ENCODE measurements at regions not wholly inside any gene's neighbourhood (a gene's known extent, or its start where the extent isn't known, plus 50 kb on each side); places are given as distances from the start of the nearest gene placed in this dataset.
"Not testable (repeated sequence)": the region's sequence is repeated elsewhere in the genome, so short reads cannot be mapped to it uniquely, and the experiment has no call there.

DNA sequence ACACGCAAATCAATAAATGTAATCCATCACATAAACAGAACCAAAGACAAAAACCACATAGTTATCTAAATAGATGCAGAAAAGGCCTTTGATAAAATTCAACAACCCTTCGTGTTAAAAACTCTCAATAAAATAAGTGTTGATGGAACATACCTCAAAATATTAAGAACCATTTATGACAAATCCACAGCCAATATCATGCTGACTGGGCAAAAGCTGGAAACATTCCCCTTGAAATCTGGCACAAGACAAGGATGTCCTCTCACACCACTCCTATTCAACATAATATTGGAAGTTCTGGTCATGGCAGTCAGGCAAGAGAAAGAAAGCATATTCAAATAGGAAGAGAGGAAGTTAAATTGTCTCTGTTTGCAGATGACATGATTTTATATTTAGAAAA lies 1946.3 kb upstream of the CDH9 start:
- POLR2A ChIA-PET, result no interaction called here
- Mint-ChIP-seq H3K9me3 (peaks cover 7 to 62% (median 31%) of the 10 kb centered on the region in 9 donors), H3K27me3 (no peaks in the 10 kb centered on the region), H3K4me1 (no peaks in the 10 kb centered on the region), H3K36me3 (peaks cover 0 to 9% (median 0%) of the 10 kb centered on the region in 3 donors), H3K27ac (no peak overlapping the region), H3K4me3 (no peak overlapping the region)
- ATAC-seq, result no peak
- DNase-seq, result no peak

DNA sequence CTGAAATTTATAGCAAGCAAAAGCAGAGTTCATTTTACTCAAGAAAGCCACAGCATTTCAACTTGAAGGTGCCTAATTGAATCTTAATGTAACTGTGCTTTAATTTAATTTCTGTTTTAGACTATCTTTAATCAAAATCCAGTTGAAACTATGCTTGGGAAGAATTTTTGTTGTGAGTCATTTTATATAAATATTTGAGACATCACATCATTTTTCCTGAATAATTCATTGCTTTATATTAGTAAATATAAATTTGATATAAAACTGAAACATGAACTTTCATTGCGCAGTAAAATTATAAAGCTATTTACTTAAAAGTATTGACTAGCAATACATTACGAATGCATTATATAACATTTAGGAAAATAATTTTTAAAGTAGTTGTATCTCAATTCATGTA lies 1937.1 kb upstream of the CDH9 start:
- Mint-ChIP-seq H3K27ac (no peak overlapping the region), H3K4me3 (no peak overlapping the region), H3K27me3 (no peaks in the 10 kb centered on the region), H3K36me3 (peaks cover 0 to 4% (median 0%) of the 10 kb centered on the region in 3 donors), H3K9me3 (peaks cover 3 to 44% (median 11%) of the 10 kb centered on the region in 9 donors), H3K4me1 (no peaks in the 10 kb centered on the region)
- POLR2A ChIA-PET, result no interaction called here
- no peak for ATAC-seq
- no peak for DNase-seq

DNA sequence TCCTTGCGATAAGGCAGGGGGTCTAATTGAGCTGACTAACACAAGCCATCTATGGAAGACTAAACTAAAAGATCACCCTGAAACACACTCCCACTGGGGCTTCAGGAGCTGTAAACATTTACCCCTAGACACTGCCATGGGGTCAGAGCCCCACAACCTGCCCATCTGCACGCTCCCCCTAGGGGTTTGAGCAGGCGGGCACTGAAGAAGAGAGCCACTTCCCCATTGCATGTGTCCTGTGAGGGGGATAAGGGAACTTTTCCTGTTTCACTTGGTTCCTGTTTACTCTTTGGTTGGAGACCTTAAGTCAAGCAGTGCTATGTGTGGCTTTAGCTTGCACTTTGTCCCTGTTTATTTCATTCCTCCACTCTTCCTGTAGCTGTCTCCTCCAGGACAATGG lies 1929.5 kb upstream of the CDH9 start:
- DNase-seq, result no peak
- Mint-ChIP-seq H3K27ac (no peak overlapping the region), H3K36me3 (no peaks in the 10 kb centered on the region), H3K4me1 (no peaks in the 10 kb centered on the region), H3K4me3 (no peak overlapping the region), H3K27me3 (no peaks in the 10 kb centered on the region), H3K9me3 (peaks cover 2 to 35% (median 7%) of the 10 kb centered on the region in 9 donors)
- ATAC-seq, result no peak
- POLR2A ChIA-PET, result no interaction called here

DNA sequence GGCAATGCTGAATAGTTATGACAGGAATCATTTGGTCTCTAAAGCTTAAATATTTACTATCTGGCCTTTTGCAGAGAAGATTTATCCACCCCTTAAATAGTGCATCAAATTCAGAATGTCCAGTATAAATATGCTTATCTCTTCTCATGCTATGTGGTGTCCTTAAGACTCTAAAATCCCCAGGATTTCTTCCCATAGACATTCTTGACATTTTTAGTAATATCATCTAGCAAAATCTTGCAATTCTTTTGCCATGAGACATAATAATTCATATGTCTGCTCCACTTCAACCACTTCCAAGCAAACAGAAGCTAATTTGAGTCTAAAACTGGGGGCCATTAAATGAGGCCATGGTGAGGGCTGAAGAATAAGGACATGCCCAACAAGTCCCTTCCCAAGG lies 1923.4 kb upstream of the CDH9 start:
- H3K4me3 Mint-ChIP-seq, result no peak overlapping the region
- H3K36me3 Mint-ChIP-seq, result no peaks in the 10 kb centered on the region
- H3K27me3 Mint-ChIP-seq, result no peaks in the 10 kb centered on the region
- no peak overlapping the region for H3K27ac Mint-ChIP-seq
- H3K9me3 Mint-ChIP-seq, result peaks cover 0 to 19% (median 6%) of the 10 kb centered on the region in 9 donors
- ATAC-seq (no peak), DNase-seq (no peak)
- H3K4me1 Mint-ChIP-seq, result no peaks in the 10 kb centered on the region
- POLR2A ChIA-PET, result no interaction called here

DNA sequence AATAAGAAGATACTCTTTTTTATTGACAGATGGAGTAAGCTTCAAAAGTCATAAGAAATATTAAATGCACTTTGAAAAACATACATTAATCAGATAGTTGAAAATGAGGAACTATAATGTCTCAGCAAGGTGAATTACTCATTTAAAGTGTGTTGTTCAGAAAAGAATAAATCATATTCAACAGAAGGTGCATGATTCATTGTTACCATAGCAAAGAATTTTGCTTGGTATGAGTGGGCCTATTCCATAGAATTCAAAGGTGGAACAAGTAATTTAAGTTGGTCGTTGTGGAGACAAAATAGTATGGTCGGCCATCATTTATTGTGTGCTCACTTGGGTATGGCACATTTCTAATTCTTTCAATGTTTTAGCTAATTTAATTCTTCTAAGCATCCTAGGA lies 1920.2 kb upstream of the CDH9 start:
- Mint-ChIP-seq H3K9me3 (peaks cover 0 to 19% (median 3%) of the 10 kb centered on the region in 9 donors), H3K27me3 (no peaks in the 10 kb centered on the region)

DNA sequence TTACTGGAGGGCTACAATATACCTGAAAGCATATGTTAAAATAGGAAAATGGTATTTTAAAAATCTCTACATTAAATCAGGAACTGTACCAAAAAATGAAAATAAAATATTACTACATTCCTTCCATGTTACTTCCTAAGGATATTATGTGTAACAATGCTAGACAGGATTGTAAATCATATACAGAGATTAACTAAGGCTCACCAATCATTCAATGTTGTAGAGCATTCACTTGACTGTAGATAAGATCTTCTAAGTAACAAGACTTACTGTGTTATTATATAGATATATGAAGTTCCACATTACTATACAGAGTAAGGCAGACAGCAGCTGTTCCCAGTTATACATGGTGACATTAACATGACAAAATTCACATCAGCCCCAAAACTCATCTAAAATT lies 1919.1 kb upstream of the CDH9 start:
- H3K27ac Mint-ChIP-seq, result no peak overlapping the region
- POLR2A ChIA-PET, result no interaction called here
- ATAC-seq, result no peak
- no peak for DNase-seq
- H3K27me3 Mint-ChIP-seq, result no peaks in the 10 kb centered on the region
- H3K36me3 Mint-ChIP-seq, result peaks cover 0 to 4% (median 0%) of the 10 kb centered on the region in 3 donors
- H3K9me3 Mint-ChIP-seq, result peaks cover 0 to 18% (median 3%) of the 10 kb centered on the region in 9 donors
- H3K4me1 Mint-ChIP-seq, result no peaks in the 10 kb centered on the region
- H3K4me3 Mint-ChIP-seq, result no peak overlapping the region

More for the DNA sequence above, 1920.2 kb upstream of the CDH9 start:
- ATAC-seq, result no peak
- Mint-ChIP-seq H3K36me3 (no peaks in the 10 kb centered on the region), H3K4me3 (no peak overlapping the region), H3K27ac (no peak overlapping the region), H3K4me1 (no peaks in the 10 kb centered on the region)
- POLR2A ChIA-PET, result no interaction called here
- no peak for DNase-seq

DNA sequence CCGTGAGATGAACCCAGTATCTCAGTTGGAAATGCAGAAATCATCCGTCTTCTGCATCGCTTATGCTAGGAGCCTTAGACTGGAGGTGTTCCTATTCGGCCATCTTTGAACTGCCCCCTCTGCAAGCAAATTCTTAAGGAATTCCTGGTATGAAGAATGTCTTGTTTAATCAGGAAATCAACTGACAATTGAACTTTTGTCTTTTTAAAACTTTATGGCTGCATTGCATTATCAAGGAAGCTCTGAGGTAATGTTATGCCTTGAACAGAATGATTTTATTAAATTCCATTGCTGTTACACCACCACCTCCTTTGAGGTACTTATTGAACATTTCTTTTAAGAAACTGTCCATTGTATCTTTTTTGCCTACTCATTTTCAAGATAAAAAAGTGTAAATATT lies 1915.7 kb upstream of the CDH9 start:
- Mint-ChIP-seq H3K4me1 (no peaks in the 10 kb centered on the region), H3K36me3 (peaks cover 0 to 5% (median 0%) of the 10 kb centered on the region in 3 donors), H3K27ac (no peak overlapping the region), H3K4me3 (no peak overlapping the region), H3K9me3 (peaks cover 0 to 18% (median 3%) of the 10 kb centered on the region in 9 donors), H3K27me3 (no peaks in the 10 kb centered on the region)
- ATAC-seq (no peak), DNase-seq (no peak)
- POLR2A ChIA-PET, result no interaction called here

DNA sequence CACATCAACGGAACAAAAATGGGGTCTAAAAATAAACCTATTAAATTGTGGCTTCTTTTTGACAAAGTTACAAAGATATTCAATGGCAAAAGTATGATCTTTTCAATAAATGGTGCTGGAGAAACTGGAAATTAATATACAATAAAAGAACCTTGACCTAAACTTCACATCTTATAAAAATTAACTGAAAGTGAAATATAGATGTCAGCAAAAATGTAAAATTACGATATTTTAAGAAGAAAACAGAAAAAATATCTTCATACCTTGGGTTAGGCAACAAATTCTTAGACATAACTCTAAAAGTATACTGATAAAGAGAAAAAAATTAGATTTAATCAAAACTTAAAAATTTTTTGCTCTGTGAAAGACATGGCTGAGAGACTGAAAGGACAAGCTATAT lies 1909.5 kb upstream of the CDH9 start:
- Mint-ChIP-seq H3K36me3 (peaks cover 0 to 5% (median 0%) of the 10 kb centered on the region in 3 donors), H3K27me3 (no peaks in the 10 kb centered on the region), H3K9me3 (peaks cover under 1 to 16% (median 4%) of the 10 kb centered on the region in 9 donors), H3K27ac (no peak overlapping the region), H3K4me3 (no peak overlapping the region), H3K4me1 (no peaks in the 10 kb centered on the region)
- POLR2A ChIA-PET, result no interaction called here
- no peak for ATAC-seq
- DNase-seq, result no peak

DNA sequence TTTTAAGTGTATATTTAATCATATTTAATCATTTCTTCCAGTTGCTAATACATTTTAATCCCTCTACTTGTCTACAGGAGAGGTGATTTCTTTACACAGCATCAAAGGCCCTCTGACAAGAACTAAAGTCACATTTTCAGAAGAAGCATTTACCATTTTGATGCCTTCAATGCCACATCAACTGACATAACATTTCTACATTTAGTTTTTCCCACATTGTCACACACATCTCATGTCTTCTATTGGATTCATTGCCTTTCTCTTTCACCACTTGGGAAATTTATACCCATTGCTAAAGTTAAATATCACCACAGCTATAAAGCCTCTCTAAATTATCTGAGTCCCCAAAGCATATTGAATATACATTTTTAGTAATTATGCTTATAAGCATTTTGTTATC lies 1907.5 kb upstream of the CDH9 start:
- H3K27ac Mint-ChIP-seq, result no peak overlapping the region
- no peak overlapping the region for H3K4me3 Mint-ChIP-seq
- H3K9me3 Mint-ChIP-seq, result peaks cover 0 to 23% (median 8%) of the 10 kb centered on the region in 9 donors
- no peak for DNase-seq
- POLR2A ChIA-PET, result no interaction called here
- peaks cover 0 to 5% (median 0%) of the 10 kb centered on the region in 3 donors for H3K36me3 Mint-ChIP-seq
- no peaks in the 10 kb centered on the region for H3K4me1 Mint-ChIP-seq
- ATAC-seq, result no peak
- no peaks in the 10 kb centered on the region for H3K27me3 Mint-ChIP-seq

DNA sequence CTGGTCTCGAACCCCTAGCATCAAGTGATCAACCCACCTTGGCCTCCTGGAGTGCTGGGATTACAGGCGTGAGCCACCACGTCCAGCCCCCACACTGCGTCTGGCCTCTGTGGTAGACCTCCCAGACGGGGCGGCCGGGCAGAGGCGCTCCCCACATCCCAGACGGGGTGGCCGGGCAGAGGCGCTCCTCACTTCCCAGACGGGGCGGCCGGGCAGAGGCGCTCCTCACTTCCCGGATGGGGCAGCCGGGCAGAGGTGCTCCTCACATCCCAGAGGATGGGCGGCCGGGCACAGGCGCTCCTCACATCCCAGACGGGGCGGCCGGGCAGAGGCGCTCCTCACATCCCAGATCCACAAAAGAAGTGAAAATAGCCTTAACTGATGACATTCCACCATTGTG lies 1891.0 kb upstream of the CDH9 start:
- ATAC-seq, DNase-seq, H3K27ac Mint-ChIP-seq, H3K4me1 Mint-ChIP-seq, H3K36me3 Mint-ChIP-seq, H3K4me3 Mint-ChIP-seq, POLR2A ChIA-PET, H3K27me3 Mint-ChIP-seq: not testable (repeated sequence)
- H3K9me3 Mint-ChIP-seq, result peaks cover 6 to 27% (median 11%) of the 10 kb centered on the region in 9 donors

DNA sequence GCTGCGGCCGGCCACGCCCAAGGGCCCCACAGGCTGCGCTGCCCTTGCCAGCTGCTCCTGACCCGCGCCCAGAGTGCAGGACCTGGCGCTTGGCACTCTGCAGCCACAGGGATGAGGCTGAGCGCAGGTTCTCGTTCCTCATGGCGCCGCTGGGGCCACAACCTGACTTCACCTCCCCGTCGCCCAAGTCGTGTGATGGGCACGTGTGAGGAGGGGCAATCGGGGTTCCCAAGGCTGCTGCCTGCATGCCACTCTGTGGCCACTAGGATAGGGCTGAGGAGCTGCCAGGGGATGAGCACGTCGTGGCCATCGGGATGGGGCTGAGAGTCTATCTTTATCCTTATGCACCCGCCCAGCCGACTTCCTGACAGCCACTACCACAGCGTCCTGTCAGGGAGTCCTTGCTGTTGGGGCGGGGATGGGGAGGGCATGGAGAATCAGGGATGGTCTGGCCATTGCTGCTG lies 1890.0 kb upstream of the CDH9 start:
- not testable (repeated sequence) for H3K36me3 Mint-ChIP-seq

DNA sequence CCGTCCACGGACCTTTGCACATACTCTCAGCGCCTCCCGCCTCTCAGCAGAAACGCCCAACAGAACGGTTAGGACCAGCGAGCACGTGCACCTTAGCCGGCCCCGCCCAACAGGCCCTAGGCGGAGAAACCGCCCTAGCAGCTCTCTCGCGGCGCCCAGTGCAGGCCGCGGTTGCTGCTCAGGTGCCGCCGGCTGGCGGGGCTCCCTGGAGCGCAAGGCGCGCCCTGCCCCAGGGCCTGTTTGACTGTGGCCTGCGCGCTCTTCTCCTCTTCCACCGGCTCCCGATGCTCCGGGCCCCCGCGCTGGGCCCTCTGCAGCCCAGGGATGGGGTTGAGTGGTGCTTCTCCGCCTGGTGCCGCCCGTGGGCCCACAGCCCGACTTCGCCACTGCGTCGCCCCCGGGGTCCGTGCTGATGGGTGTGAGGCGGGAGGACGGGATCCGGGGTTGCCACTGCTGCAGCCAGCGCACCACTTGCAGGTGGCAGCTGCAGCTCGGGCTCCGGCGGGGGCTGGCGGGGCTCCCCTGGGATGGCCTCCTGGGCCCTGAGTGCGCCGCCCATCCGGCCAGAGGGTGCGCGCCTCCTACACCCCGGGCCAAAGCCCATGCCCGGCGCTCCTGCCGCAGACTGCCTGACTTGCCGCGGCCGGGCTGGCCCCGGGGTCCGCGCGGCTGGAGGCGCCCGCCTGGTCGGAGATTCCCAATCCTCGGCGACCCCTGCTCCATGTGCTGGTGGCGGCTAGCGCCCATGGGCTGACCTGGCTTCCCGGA lies 1889.4 kb upstream of the CDH9 start:
- H3K4me1 Mint-ChIP-seq, result no peaks in the 10 kb centered on the region
- no peak overlapping the region for H3K4me3 Mint-ChIP-seq
- ATAC-seq (no peak), DNase-seq (no peak)
- H3K9me3 Mint-ChIP-seq, result peaks cover 8 to 27% (median 15%) of the 10 kb centered on the region in 9 donors
- POLR2A ChIA-PET, result no interaction called here
- peaks cover 0 to 1% (median 0%) of the 10 kb centered on the region in 5 donors for H3K27me3 Mint-ChIP-seq
- H3K36me3 Mint-ChIP-seq, result peaks cover 0 to 4% (median 2%) of the 10 kb centered on the region in 3 donors
- H3K27ac Mint-ChIP-seq, result no peak overlapping the region

More for the DNA sequence above, 1890.0 kb upstream of the CDH9 start:
- H3K4me3 Mint-ChIP-seq, H3K27me3 Mint-ChIP-seq, H3K4me1 Mint-ChIP-seq, POLR2A ChIA-PET, H3K27ac Mint-ChIP-seq, DNase-seq, ATAC-seq: not testable (repeated sequence)
- H3K9me3 Mint-ChIP-seq, result peaks cover 6 to 27% (median 11%) of the 10 kb centered on the region in 9 donors

DNA sequence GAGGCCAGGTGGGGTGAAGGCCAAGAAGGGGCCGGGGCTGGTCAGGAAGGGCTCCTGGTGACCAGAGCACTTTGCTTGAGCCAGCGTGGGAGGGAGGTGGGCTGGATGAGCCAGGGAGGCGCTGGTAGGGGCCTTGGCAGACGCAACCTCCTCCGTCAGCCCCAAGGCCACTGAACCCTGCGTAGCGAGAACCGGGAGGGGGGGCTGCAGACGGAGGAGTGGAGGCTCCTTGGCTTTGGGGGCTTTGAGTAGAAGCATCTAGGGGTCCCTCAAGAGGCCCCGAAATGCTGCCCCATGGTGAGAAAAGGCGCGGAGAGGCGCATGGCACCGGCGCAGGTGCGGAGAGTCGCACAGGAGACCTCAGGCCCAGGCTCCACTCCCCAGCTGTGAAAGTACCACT lies 1888.0 kb upstream of the CDH9 start:
- H3K27me3 Mint-ChIP-seq, result peaks cover 0 to 1% (median 0%) of the 10 kb centered on the region in 5 donors
- no peak for ATAC-seq
- POLR2A ChIA-PET, result no interaction called here
- no peak overlapping the region for H3K4me3 Mint-ChIP-seq
- no peak for DNase-seq
- H3K27ac Mint-ChIP-seq, result no peak overlapping the region
- peaks cover 5 to 26% (median 11%) of the 10 kb centered on the region in 9 donors for H3K9me3 Mint-ChIP-seq
- no peaks in the 10 kb centered on the region for H3K4me1 Mint-ChIP-seq
- peaks cover 0 to 4% (median 2%) of the 10 kb centered on the region in 3 donors for H3K36me3 Mint-ChIP-seq

DNA sequence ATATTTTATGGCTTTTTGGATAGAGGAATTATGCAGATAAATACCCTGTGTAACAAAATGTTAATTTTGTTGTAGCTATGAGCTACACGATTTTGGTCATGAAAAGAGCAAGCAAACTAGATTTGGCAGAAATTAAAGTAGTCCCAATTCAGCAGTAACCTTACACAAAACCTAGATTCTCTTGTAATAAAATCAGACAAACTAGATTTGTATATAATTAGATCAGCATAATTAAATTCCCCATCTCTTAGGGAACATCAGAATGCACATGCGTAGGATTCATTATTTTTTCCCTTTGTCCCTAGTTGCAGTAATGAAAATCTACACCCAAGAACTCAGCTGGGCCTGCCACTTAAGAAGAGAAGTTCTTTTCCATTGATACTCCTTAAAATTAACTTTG lies 1879.2 kb upstream of the CDH9 start:
- ATAC-seq (no peak), DNase-seq (no peak)
- Mint-ChIP-seq H3K9me3 (peaks cover 0 to 28% (median 5%) of the 10 kb centered on the region in 9 donors), H3K27me3 (no peaks in the 10 kb centered on the region), H3K36me3 (no peaks in the 10 kb centered on the region), H3K27ac (no peak overlapping the region), H3K4me1 (no peaks in the 10 kb centered on the region), H3K4me3 (no peak overlapping the region)
- POLR2A ChIA-PET, result no interaction called here

Measured in naive thymus-derived CD8-positive, alpha-beta T cell (primary cell).